Activated T-cell treated with anti-CD3 and anti-CD28 coated beads, Interleukin-2, amount 50 U/mL, for 24 hours (primary cell): ENCODE measurements at regions not wholly inside any gene's neighbourhood (a gene's known extent, or its start where the extent isn't known, plus 50 kb on each side); places are given as distances from the start of the nearest gene placed in this dataset.
"Not testable (repeated sequence)": the region's sequence is repeated elsewhere in the genome, so short reads cannot be mapped to it uniquely, and the experiment has no call there.

Source experiments
- DNase-seq: peaks from one replicate; pipeline ENCODE4 v3.0.0-alpha.2; 2020
- H3K27ac Mint-ChIP-seq: 2 replicates; pipeline ENCODE4 v1.8.0; 2020; ENCODE audit warnings: mild to moderate bottlenecking, mixed read lengths
- H3K27me3 Mint-ChIP-seq: 2 replicates; pipeline ENCODE4 v1.8.0; 2020; ENCODE audit warnings: mixed read lengths
- H3K36me3 Mint-ChIP-seq: 2 replicates; pipeline ENCODE4 v1.8.0; 2020; ENCODE audit warnings: low read depth, mixed read lengths
- H3K4me1 Mint-ChIP-seq: 2 replicates; pipeline ENCODE4 v1.8.0; 2020; ENCODE audit warnings: low read depth, mixed read lengths
- H3K4me3 Mint-ChIP-seq: 2 replicates; pipeline ENCODE4 v1.8.0; 2020; ENCODE audit warnings: mild to moderate bottlenecking, moderate library complexity, mixed read lengths
- H3K9me3 Mint-ChIP-seq: 2 replicates; pipeline ENCODE4 v1.8.0; 2020; ENCODE audit warnings: mixed read lengths

DNA sequence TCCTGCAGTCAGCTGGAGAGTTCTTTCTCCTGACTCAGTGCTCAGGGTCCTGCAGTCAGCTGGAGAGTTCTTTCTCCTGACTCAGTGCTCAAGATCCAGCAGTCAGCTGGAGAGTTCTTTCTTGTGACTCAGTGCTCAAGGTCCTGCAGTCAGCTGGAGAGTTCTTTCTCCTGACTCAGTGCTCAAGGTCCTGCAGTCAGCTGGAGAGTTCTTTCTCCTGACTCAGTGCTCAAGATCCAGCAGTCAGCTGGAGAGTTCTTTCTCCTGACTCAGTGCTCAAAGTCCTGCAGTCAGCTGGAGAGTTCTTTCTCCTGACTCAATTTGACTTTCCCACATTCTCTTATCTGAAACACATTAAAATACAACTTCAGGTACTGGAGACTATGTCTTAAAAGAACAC is 1265.9 kb downstream of the CDH8 start:
- not testable (repeated sequence) for H3K27me3 Mint-ChIP-seq

DNA sequence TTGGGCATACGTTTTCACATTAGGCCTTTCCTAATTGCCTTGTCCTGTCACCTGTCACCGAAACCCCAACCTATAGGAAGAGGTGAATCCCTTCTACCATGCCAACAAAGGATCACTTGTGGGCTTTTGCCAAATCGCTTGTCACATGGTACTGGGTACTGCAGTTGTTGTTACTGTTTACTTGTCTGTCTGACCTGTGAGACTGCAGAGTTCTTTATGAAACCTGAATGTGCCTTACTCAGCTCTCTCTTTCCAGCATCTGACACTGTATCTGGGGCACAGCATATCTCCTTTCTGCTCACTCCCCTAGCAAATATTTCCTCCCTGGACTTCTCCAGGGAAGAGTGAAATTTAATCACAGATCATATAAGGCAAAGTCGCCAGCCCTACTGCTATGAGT is 1272.4 kb downstream of the CDH8 start:
- peaks cover 26% of the 10 kb centered on the region for H3K9me3 Mint-ChIP-seq
- no peaks in the 10 kb centered on the region for H3K4me1 Mint-ChIP-seq
- DNase-seq: no peak
- no peak overlapping the region for H3K4me3 Mint-ChIP-seq
- no peaks in the 10 kb centered on the region for H3K27me3 Mint-ChIP-seq
- H3K36me3 Mint-ChIP-seq: no peaks in the 10 kb centered on the region
- no peak overlapping the region for H3K27ac Mint-ChIP-seq

More for the DNA sequence above, 1265.9 kb downstream of the CDH8 start:
- H3K27ac Mint-ChIP-seq, H3K36me3 Mint-ChIP-seq, DNase-seq, H3K4me1 Mint-ChIP-seq, H3K4me3 Mint-ChIP-seq: not testable (repeated sequence)
- H3K9me3 Mint-ChIP-seq: peaks cover 39% of the 10 kb centered on the region

- Mint-ChIP-seq H3K27ac (no peak overlapping the region), H3K4me1 (no peaks in the 10 kb centered on the region), H3K9me3 (no peaks in the 10 kb centered on the region), H3K27me3 (no peaks in the 10 kb centered on the region), H3K36me3 (no peaks in the 10 kb centered on the region), H3K4me3 (no peak overlapping the region)
- no peak for DNase-seq
These were observed 1280.3 kb downstream of the CDH8 start for GRCh38 chr16:60755907-60756306.

GRCh38 chr16:60748366-60748765 is 1287.9 kb downstream of the CDH8 start:
- Mint-ChIP-seq H3K4me3 (no peak overlapping the region), H3K27me3 (no peaks in the 10 kb centered on the region), H3K27ac (no peak overlapping the region), H3K4me1 (no peaks in the 10 kb centered on the region), H3K36me3 (no peaks in the 10 kb centered on the region), H3K9me3 (peaks cover 27% of the 10 kb centered on the region)
- no peak for DNase-seq

DNA sequence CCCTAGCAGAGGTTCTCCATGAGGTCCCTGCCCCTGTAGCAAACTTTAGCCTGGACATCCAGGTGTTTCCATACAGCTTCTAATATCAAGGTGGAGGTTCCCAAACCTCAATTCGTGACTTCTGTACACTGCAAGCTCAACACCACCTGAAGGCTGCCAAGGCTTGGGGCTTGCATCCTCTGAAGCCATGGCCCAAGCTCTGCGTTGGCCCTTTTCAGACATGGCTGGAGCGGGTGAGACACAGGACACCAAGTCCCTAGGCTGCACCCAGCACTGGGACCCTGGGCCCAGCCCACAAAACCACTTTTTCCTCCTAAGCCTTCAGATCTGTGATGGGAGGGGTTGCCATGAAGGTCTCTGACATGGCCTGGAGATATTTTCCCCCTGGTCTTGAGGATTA is 1292.0 kb downstream of the CDH8 start:
- Mint-ChIP-seq H3K36me3 (no peaks in the 10 kb centered on the region), H3K27me3 (no peaks in the 10 kb centered on the region), H3K4me1 (no peaks in the 10 kb centered on the region), H3K4me3 (no peak overlapping the region), H3K27ac (no peak overlapping the region), H3K9me3 (peaks cover 37% of the 10 kb centered on the region)
- no peak for DNase-seq

- no peak overlapping the region for H3K27ac Mint-ChIP-seq
- H3K36me3 Mint-ChIP-seq: no peaks in the 10 kb centered on the region
- H3K27me3 Mint-ChIP-seq: no peaks in the 10 kb centered on the region
- H3K4me3 Mint-ChIP-seq: no peak overlapping the region
- no peaks in the 10 kb centered on the region for H3K4me1 Mint-ChIP-seq
- DNase-seq: no peak
- H3K9me3 Mint-ChIP-seq: peaks cover 31% of the 10 kb centered on the region
These were observed 1294.4 kb downstream of the CDH8 start for GRCh38 chr16:60741810-60742209.

- no peaks in the 10 kb centered on the region for H3K27me3 Mint-ChIP-seq
- H3K4me1 Mint-ChIP-seq: no peaks in the 10 kb centered on the region
- H3K27ac Mint-ChIP-seq: no peak overlapping the region
- no peak for DNase-seq
- H3K36me3 Mint-ChIP-seq: no peaks in the 10 kb centered on the region
- H3K9me3 Mint-ChIP-seq: peaks cover 36% of the 10 kb centered on the region
- H3K4me3 Mint-ChIP-seq: no peak overlapping the region
These were observed 1296.2 kb downstream of the CDH8 start for GRCh38 chr16:60739737-60740683.

- DNase-seq: no peak
- Mint-ChIP-seq H3K4me1 (no peaks in the 10 kb centered on the region), H3K27me3 (no peaks in the 10 kb centered on the region), H3K27ac (no peak overlapping the region), H3K36me3 (no peaks in the 10 kb centered on the region), H3K9me3 (peaks cover 38% of the 10 kb centered on the region), H3K4me3 (no peak overlapping the region)
These were observed 1304.7 kb downstream of the CDH8 start for GRCh38 chr16:60731329-60732050.

- Mint-ChIP-seq H3K27me3 (no peaks in the 10 kb centered on the region), H3K27ac (no peak overlapping the region), H3K4me3 (no peak overlapping the region), H3K4me1 (no peaks in the 10 kb centered on the region), H3K9me3 (peaks cover 27% of the 10 kb centered on the region), H3K36me3 (no peaks in the 10 kb centered on the region)
- no peak for DNase-seq
These were observed 1307.2 kb downstream of the CDH8 start for GRCh38 chr16:60729051-60729450.

- Mint-ChIP-seq H3K4me1 (no peaks in the 10 kb centered on the region), H3K27me3 (no peaks in the 10 kb centered on the region), H3K36me3 (no peaks in the 10 kb centered on the region), H3K9me3 (peaks cover 25% of the 10 kb centered on the region), H3K27ac (no peak overlapping the region), H3K4me3 (no peak overlapping the region)
- DNase-seq: no peak
These were observed 1308.4 kb downstream of the CDH8 start for GRCh38 chr16:60727851-60728250.

DNA sequence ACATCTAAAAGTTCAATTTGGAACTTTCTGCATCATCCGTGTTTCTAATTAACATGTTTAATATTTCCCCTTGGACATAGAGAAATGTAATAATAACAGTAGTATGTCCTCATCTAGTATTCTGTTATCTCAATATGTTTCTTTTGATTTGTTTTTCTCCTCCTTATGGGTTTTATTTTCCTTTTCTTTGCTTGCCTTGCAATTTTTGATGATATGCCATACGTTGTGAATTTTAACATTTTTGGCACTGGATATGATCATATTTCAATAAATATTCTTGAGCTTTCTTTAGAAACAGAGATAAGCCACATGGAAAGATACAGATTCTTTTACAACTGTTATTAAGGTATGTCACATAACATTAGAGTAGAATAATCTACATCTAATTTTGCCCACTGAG is 1316.2 kb downstream of the CDH8 start:
- Mint-ChIP-seq H3K4me1 (no peaks in the 10 kb centered on the region), H3K27ac (no peak overlapping the region), H3K4me3 (no peak overlapping the region), H3K27me3 (no peaks in the 10 kb centered on the region), H3K36me3 (no peaks in the 10 kb centered on the region), H3K9me3 (peaks cover 28% of the 10 kb centered on the region)
- DNase-seq: no peak

DNA sequence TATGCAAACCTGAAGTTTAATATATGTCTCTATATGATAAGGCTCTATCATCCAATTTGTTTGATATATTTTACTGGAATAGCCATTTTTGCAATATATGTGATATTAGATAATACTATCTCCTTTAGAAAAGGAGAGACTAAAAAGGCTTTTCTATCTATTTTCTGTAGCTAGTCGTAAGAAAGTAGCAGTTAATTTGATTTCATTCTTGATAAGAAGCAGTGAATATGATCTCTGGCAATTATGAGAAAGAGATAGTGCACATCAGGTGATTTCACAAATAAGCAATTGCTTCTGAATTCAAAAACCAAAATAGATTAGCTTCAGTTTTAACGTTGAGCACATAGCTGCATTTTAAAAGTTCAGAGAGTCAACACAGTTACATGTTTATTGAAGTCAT is 1318.4 kb downstream of the CDH8 start:
- Mint-ChIP-seq H3K27ac (no peak overlapping the region), H3K36me3 (no peaks in the 10 kb centered on the region), H3K4me1 (no peaks in the 10 kb centered on the region), H3K27me3 (no peaks in the 10 kb centered on the region), H3K4me3 (no peak overlapping the region), H3K9me3 (peaks cover 35% of the 10 kb centered on the region)
- DNase-seq: no peak

GRCh38 chr16:60712144-60712543 is 1324.1 kb downstream of the CDH8 start:
- no peak for DNase-seq
- no peaks in the 10 kb centered on the region for H3K27me3 Mint-ChIP-seq
- no peaks in the 10 kb centered on the region for H3K4me1 Mint-ChIP-seq
- peaks cover 28% of the 10 kb centered on the region for H3K9me3 Mint-ChIP-seq
- H3K4me3 Mint-ChIP-seq: no peak overlapping the region
- H3K36me3 Mint-ChIP-seq: no peaks in the 10 kb centered on the region
- no peak overlapping the region for H3K27ac Mint-ChIP-seq

GRCh38 chr16:60704726-60705125 is 1331.5 kb downstream of the CDH8 start:
- H3K9me3 Mint-ChIP-seq: peaks cover 23% of the 10 kb centered on the region

DNA sequence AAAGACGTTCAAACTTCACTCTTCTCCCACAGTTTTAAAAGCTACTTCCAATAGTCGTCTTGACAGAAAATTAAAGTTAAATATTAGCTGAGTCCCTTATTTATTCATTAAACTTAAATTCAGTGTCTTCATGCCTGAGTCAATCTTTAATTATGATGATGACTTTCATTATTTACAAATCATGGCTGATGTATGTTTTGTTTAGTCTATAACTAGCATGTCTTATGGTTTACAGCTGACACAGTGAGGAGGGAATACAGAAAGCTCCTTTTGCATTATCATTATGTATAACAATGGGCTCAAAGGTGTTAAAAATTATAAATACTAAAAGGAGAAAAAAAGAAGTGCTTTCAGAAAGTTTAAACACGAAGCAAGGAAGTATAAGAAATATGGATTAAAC is 1333.1 kb downstream of the CDH8 start:
- no peaks in the 10 kb centered on the region for H3K27me3 Mint-ChIP-seq
- no peak overlapping the region for H3K4me3 Mint-ChIP-seq
- DNase-seq: no peak
- no peaks in the 10 kb centered on the region for H3K4me1 Mint-ChIP-seq
- peaks cover 24% of the 10 kb centered on the region for H3K9me3 Mint-ChIP-seq
- no peaks in the 10 kb centered on the region for H3K36me3 Mint-ChIP-seq
- no peak overlapping the region for H3K27ac Mint-ChIP-seq

More at GRCh38 chr16:60704726-60705125, 1331.5 kb downstream of the CDH8 start:
- Mint-ChIP-seq H3K27me3 (no peaks in the 10 kb centered on the region), H3K36me3 (no peaks in the 10 kb centered on the region), H3K4me3 (no peak overlapping the region), H3K27ac (no peak overlapping the region), H3K4me1 (no peaks in the 10 kb centered on the region)
- no peak for DNase-seq
